Putamen (tissue), 1 donor: ENCODE measurements at regions not wholly inside any gene's neighbourhood (a gene's known extent, or its start where the extent isn't known, plus 50 kb on each side); places are given as distances from the start of the nearest gene placed in this dataset.
"Not testable (repeated sequence)": the region's sequence is repeated elsewhere in the genome, so short reads cannot be mapped to it uniquely, and the experiment has no call there.

ENCODE experiments used
- DNase-seq: peaks from one replicate; pipeline ENCODE4 v3.0.0-alpha.2; 2016; ENCODE audit warnings: low spot score

DNA sequence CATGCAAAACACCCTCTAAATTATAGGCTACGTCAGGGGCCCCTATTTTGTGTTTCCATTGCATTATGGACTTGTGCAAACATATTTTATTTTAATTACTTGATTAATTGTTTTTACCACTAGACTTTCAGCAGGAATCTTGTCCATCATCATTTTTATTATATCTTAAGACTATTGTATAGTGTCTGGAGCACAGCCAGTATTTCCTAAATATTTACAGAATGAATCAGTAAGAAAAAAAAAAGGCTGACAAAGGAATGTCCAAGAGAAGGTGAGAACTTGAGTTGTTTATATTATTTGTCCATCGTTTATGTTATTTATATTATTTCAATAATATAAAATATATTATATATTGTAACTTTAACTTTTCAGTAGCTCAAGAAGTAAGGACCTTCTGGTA lies 664.7 kb downstream of the SLC6A15 start:
- DNase-seq: no peak

DNA sequence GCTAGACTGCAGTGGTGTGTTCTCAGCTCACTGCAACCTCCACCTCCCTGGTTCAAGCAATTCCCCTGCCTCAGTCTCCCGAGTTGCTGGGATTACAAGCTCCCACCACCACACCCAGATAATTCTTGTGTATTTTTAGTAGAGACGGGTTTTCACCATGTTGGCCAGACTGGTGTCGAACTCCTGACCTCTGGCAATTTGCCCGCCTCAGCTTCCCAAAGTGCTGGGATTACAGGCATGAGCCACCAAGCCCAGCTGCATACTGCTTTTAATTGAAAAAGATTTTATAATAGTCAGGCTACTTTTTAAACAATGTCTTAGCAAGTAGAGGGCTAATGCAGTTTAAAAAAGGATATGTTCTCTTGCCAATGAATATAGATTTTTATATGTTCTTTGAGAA lies 668.9 kb downstream of the SLC6A15 start:
- no peak for DNase-seq

DNA sequence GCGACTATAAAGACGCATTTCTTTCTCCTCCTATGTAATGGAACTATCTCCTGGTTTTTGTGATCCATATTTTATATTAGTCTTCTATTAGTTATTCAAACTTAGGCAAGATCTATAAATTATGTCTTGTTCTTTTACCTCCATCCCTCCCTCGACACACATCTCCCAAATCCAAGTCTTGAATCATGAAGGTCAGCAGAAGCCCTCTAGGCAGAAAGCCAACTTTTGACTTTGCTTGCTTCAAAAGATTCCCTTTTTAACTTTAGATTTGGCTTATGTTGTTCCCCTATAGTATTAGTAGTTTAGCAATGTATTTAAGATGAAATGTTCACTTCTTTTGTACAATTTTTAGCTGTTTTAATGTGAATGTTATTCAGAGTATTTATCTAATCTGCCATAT lies 689.8 kb downstream of the SLC6A15 start:
- no peak for DNase-seq

GRCh38 chr12:84218406-84218805 lies 694.2 kb downstream of the SLC6A15 start:
- DNase-seq: no peak

GRCh38 chr12:84201976-84202375 lies 710.6 kb downstream of the SLC6A15 start:
- no peak for DNase-seq

DNA sequence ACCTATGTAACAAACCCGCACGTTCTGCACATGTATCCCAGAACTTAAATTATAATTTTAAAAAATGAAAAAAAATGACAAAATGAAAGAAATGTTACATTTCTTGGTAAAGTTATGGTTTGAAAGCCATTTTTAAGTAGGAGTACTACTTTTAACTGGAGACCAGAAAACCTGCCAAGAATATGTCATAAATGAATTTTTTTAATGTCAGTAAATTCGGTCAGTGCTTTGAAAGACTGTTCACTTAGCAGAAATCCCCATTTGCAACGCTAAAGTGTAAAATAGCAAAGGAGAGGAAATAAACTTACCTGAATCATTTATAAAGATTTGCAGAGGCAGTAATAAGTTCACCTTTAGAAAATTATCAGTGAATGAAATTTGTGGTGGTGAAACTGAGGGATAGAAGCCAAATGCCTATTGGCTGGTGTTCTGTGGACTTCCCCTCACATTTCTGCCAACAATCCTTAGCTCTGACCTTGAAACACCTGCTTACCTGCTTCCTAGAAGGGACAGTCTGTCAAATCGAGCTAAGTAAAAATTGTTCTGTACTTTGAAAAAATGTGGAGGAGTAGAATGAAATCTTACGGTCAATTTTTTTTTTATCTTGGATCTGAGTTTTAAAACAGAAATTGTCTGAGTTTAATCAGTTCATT lies 714.2 kb downstream of the SLC6A15 start:
- DNase-seq: no peak

GRCh38 chr12:84191779-84192178 lies 720.8 kb downstream of the SLC6A15 start:
- no peak for DNase-seq

DNA sequence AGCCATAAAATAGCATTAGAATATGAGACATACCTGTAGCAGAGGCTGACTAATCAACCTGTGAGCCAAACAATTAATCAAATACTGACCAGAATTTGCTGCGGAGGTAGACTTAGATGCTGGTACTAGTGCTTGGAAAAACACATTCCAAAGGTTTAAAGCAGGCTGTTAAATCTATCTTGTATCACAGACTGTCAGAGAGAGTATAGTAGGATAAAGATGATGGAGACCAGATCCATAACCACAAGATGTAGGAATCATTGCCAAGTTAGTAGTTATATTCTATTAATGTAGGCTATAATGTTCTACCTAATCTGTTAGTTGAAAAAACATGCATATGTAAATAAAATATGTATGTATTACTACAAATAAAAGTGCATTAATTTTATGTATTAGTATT lies 726.2 kb downstream of the SLC6A15 start:
- DNase-seq: no peak

- DNase-seq: no peak
These were observed 729.0 kb downstream of the SLC6A15 start for GRCh38 chr12:84183576-84183975.

DNA sequence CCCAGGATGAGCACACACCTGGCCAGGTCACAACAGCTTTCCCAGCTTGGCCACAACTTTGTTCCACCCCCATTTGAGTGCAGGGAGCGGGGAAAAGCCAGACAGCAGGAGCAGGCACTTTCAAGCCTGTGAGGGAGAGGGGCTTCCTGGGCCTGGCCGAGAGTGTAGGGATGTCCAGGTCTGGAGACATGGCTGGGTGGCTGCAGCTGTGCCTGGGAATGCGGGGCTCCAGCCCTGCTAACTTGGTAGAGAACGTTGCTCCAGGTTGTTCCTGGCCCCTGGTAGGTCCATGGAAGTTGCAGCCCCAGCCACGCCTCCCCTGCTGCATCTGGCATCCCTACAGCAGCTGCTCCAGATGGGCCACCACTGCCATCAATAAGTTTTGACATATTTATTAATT lies 738.5 kb downstream of the SLC6A15 start:
- no peak for DNase-seq

- DNase-seq: no peak
These were observed 739.7 kb downstream of the SLC6A15 start for GRCh38 chr12:84172823-84173424.

- DNase-seq: no peak
These were observed 745.8 kb downstream of the SLC6A15 start for GRCh38 chr12:84166812-84167211.

DNA sequence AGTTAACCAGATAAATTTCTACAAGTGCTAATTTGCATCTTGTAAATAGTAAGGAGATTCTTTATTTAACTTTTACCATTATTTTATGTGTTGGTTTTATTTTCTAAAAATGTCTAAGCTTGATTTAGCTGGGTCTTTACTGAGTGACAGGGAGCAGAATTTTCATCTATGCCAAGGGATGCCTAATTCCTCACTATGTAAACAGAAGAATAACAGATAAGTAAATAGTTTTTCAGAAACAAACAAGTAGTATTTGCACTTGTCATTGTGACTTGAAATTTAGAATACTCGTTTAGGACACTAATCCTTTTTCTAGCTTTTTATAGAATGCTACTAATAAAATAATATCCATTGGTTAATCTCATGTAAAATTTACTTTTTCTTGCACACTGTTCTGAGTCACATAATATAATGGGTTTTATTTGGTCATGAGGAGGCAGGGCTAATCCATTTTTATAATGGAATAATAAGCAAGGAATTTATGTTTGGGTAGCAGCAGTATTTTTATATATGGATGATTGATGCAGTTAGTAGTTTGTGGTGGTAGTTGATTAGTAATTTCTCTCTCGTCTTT lies 746.5 kb downstream of the SLC6A15 start:
- DNase-seq: no peak

DNA sequence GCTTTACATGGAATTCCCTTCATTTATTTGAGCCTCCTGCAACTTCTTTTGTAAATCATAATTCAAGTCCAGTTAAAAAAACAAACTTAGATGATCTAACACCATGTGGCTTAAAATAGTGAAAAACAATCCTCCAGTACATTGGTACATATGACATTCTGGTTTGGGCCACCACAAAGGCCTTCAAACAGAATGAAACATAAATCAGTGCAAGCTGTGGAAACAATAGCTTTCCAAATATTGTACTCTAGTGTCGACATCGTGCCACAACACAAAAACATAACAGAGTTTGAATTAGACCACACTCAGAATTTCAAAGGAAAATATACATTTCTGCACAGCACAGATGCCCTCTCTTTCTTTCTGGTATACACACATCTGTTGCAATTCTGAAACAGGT lies 751.3 kb downstream of the SLC6A15 start:
- DNase-seq: no peak

DNA sequence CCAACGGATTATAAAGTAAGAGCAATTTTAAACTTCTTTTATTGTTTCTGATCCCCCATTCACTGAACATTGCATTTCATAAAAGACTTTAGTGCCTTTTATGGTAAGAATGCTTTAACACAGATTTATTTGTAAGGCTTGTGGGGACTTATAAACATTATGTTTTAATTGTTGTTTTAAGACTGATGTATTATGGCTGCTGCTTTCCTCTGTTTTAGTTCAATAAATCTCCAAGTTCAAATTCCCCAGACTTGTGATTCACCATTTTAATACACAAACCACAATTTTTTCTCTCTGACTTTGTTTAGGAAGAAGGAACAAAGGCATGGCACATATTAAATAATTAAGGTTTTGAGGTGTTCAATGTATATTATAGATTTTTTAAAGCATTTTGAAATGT lies 753.3 kb downstream of the SLC6A15 start:
- DNase-seq: no peak

DNA sequence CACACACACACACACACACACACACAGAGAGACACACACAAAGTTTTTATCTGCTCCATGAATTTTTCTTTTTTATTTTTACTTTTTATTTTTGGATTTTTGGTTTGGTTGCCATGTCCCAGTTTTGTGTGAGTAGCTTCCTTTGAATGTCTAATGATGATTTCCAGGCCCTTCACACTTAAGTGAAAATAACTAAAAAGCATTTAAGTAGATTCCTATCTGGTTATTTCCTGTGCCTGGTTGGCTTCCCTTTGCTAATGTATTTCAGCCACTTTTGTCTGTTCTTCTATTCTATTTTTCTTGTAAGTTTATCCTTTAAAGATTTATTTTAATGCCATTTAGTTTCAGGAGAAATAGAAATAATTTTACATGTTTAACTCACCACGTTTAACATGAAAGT lies 755.4 kb downstream of the SLC6A15 start:
- DNase-seq: no peak

GRCh38 chr12:84154991-84155930 lies 757.3 kb downstream of the SLC6A15 start:
- DNase-seq: not testable (repeated sequence)

GRCh38 chr12:84154439-84154990 lies 758.1 kb downstream of the SLC6A15 start:
- DNase-seq: not testable (repeated sequence)

- DNase-seq: no peak
These were observed 762.4 kb downstream of the SLC6A15 start for GRCh38 chr12:84150201-84150600.

GRCh38 chr12:84148335-84148734 lies 764.3 kb downstream of the SLC6A15 start:
- DNase-seq: no peak

DNA sequence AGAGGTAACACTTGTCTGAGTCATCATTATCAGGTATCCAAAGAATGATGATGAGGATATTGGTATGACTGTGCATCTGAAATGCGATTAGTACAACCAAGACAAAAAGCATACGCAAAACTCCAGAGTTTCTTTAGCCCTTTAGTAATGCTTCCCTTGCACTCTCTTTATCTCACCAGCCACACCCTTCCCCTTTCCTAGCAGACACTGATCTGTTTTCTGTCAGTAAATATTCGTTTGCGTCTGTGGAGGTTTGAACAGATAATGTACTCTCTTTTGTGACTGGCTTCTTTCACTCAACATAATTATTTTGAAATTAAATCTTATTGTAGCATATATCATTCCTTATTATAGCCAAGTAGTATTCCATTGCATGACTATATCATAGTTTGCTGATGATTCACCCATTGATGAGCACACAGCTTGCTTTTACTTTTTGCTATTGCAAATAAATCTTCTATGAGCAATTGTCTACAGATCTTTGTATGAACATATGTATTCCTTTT lies 775.7 kb downstream of the SLC6A15 start:
- DNase-seq: no peak
